ENCODE measurements at regions not wholly inside any gene's neighbourhood (a gene's known extent, or its start where the extent isn't known, plus 50 kb on each side); places are given as distances from the start of the nearest gene placed in this dataset.

- DNase-seq, result no peak
These were observed 148.1 kb downstream of the PPARGC1A start for GRCh38 chr4:23741681-23742191.

- DNase-seq, result no peak
These were observed 152.3 kb downstream of the PPARGC1A start for GRCh38 chr4:23737571-23737970.

GRCh38 chr4:23736466-23736865 lies 153.4 kb downstream of the PPARGC1A start:
- no peak for DNase-seq

GRCh38 chr4:23734000-23734399 lies 155.8 kb downstream of the PPARGC1A start:
- no peak for DNase-seq

GRCh38 chr4:23733476-23733875 lies 156.4 kb downstream of the PPARGC1A start:
- DNase-seq, result no peak

- DNase-seq, result no peak
These were observed 158.8 kb downstream of the PPARGC1A start for GRCh38 chr4:23730998-23731397.

GRCh38 chr4:23728971-23729370 lies 160.9 kb downstream of the PPARGC1A start:
- peak; percentile 10 for DNase-seq

GRCh38 chr4:23728393-23728792 lies 161.5 kb downstream of the PPARGC1A start:
- peak; percentile 98 for DNase-seq

GRCh38 chr4:23720556-23720955 lies 169.3 kb downstream of the PPARGC1A start:
- DNase-seq, result peak; percentile 31

GRCh38 chr4:23718435-23718834 lies 171.4 kb downstream of the PPARGC1A start:
- no peak for DNase-seq

GRCh38 chr4:23717528-23718248 lies 172.2 kb downstream of the PPARGC1A start:
- peak; percentile 22 for DNase-seq

GRCh38 chr4:23710298-23710697 lies 179.5 kb downstream of the PPARGC1A start:
- no peak for DNase-seq

GRCh38 chr4:23707652-23708026 lies 182.2 kb downstream of the PPARGC1A start:
- no peak for DNase-seq

GRCh38 chr4:23706972-23707651 lies 182.7 kb downstream of the PPARGC1A start:
- DNase-seq, result no peak

GRCh38 chr4:23700197-23700596 lies 189.7 kb downstream of the PPARGC1A start:
- DNase-seq, result no peak

GRCh38 chr4:23697722-23698121 lies 192.1 kb downstream of the PPARGC1A start:
- no peak for DNase-seq

- no peak for DNase-seq
These were observed 192.8 kb downstream of the PPARGC1A start for GRCh38 chr4:23697001-23697528.

- no peak for DNase-seq
These were observed 203.5 kb downstream of the PPARGC1A start for GRCh38 chr4:23686169-23686897.

GRCh38 chr4:23685471-23685870 lies 204.4 kb downstream of the PPARGC1A start:
- DNase-seq, result no peak

- peak; percentile 26 for DNase-seq
These were observed 209.0 kb downstream of the PPARGC1A start for GRCh38 chr4:23680671-23681518.

- DNase-seq, result no peak
These were observed 215.2 kb downstream of the PPARGC1A start for GRCh38 chr4:23674694-23675093.

- no peak for DNase-seq
These were observed 222.2 kb downstream of the PPARGC1A start for GRCh38 chr4:23667659-23668058.

All from fibroblast of skin of right quadriceps (primary cell).